IgD-negative memory B cell (primary cell): ENCODE measurements at regions not wholly inside any gene's neighbourhood (a gene's known extent, or its start where the extent isn't known, plus 50 kb on each side); places are given as distances from the start of the nearest gene placed in this dataset.

Experiments used
- H3K27ac Mint-ChIP-seq, 3 donors: one replicate each; pipeline ENCODE4 v1.8.0; 2020 to 2022; ENCODE audit warnings: mild to moderate bottlenecking in 3 of 3, mixed read lengths in 3 of 3, moderate library complexity in 1 of 3
- H3K27me3 Mint-ChIP-seq: one replicate; pipeline ENCODE4 v1.8.0; 2021; ENCODE audit warnings: mixed read lengths
- H3K36me3 Mint-ChIP-seq: one replicate; pipeline ENCODE4 v1.8.0; 2020; ENCODE audit warnings: mild to moderate bottlenecking, mixed read lengths
- H3K4me1 Mint-ChIP-seq, 3 donors: one replicate each; pipeline ENCODE4 v1.8.0; 2020 to 2022; ENCODE audit warnings: mixed read lengths in 3 of 3, mild to moderate bottlenecking in 1 of 3
- H3K4me3 Mint-ChIP-seq, 4 donors: one replicate each; pipeline ENCODE4 v1.8.0; 2020 to 2022; ENCODE audit warnings: mild to moderate bottlenecking in 4 of 4, mixed read lengths in 4 of 4, moderate library complexity in 3 of 4
- H3K9me3 Mint-ChIP-seq, 3 donors: one replicate each; pipeline ENCODE4 v1.8.0; 2020 to 2021; ENCODE audit warnings: mixed read lengths in 3 of 3, mild to moderate bottlenecking in 1 of 3

- Mint-ChIP-seq H3K4me3 (no peak overlapping the region), H3K36me3 (no peaks in the 10 kb centered on the region), H3K27ac (no peak overlapping the region), H3K4me1 (no peaks in the 10 kb centered on the region), H3K27me3 (peaks cover 8% of the 10 kb centered on the region), H3K9me3 (peaks cover 0 to 3% (median 0%) of the 10 kb centered on the region in 3 donors)
Measured at GRCh38 chr2:175872721-175873120, 129.3 kb downstream of the LNPK start.

- no peaks in the 10 kb centered on the region for H3K4me1 Mint-ChIP-seq
- no peak overlapping the region for H3K4me3 Mint-ChIP-seq
- H3K27me3 Mint-ChIP-seq, result peaks cover 8% of the 10 kb centered on the region
- no peaks in the 10 kb centered on the region for H3K36me3 Mint-ChIP-seq
- peaks cover 0 to 3% (median 0%) of the 10 kb centered on the region in 3 donors for H3K9me3 Mint-ChIP-seq
- no peak overlapping the region for H3K27ac Mint-ChIP-seq
Measured at GRCh38 chr2:175872005-175872348, 130.1 kb downstream of the LNPK start.

DNA sequence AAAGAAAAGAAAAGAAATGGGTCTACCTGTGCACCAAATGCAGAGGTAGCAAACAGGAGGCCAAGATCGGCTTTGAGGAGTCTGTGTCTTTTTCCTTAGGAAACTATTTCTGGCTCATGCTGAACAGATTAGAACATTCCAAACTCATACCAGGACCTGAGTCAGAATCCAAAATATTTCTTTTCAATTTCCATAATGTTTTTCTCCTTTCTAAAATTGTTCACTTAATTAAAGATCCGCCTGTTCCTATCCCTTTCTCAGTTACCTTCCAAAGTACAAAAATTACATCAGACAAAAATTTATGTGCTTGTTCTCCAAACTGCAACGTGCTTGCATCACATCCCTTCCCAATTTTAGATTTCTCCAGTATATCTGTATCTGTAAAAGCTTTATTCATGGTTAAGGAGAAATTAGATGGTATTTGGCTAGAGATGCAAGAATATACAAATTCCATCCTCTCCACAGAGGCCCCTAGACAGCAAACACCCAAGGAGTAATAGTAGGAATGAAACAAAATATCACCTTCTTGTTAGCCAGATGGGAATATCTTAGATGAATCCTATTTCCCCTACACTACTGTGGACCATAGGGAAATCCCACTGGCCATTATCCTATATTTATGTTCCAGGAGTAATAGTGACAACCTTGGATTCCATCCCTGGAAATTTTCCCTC is 130.6 kb downstream of the LNPK start:
- Mint-ChIP-seq H3K27ac (no peak overlapping the region), H3K9me3 (peaks cover 0 to 3% (median 0%) of the 10 kb centered on the region in 3 donors), H3K4me3 (no peak overlapping the region), H3K4me1 (no peaks in the 10 kb centered on the region), H3K36me3 (no peaks in the 10 kb centered on the region), H3K27me3 (peaks cover 8% of the 10 kb centered on the region)

DNA sequence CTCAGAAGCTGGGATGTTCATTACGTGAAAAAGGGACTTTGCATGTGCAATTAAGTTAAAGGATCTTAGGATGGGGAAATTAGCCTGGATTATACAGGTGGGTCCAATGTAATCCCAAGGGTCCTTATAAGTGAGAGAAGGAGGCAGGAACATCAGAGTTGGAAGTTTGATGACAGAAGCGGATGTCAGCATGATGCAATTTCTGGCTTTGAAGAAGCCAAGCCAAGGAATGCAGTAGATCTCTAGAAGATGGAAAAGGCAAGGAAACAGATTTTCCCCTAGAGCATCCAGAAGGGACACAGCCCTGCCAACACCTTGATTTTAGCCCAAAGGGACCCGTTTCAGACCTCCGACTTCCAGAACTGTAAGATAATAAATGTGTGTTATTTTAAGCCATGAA is 136.4 kb downstream of the LNPK start:
- H3K9me3 Mint-ChIP-seq, result no peaks in the 10 kb centered on the region
- no peaks in the 10 kb centered on the region for H3K4me1 Mint-ChIP-seq
- H3K27me3 Mint-ChIP-seq, result peaks cover 4% of the 10 kb centered on the region
- H3K27ac Mint-ChIP-seq, result no peak overlapping the region
- no peak overlapping the region for H3K4me3 Mint-ChIP-seq
- no peaks in the 10 kb centered on the region for H3K36me3 Mint-ChIP-seq

DNA sequence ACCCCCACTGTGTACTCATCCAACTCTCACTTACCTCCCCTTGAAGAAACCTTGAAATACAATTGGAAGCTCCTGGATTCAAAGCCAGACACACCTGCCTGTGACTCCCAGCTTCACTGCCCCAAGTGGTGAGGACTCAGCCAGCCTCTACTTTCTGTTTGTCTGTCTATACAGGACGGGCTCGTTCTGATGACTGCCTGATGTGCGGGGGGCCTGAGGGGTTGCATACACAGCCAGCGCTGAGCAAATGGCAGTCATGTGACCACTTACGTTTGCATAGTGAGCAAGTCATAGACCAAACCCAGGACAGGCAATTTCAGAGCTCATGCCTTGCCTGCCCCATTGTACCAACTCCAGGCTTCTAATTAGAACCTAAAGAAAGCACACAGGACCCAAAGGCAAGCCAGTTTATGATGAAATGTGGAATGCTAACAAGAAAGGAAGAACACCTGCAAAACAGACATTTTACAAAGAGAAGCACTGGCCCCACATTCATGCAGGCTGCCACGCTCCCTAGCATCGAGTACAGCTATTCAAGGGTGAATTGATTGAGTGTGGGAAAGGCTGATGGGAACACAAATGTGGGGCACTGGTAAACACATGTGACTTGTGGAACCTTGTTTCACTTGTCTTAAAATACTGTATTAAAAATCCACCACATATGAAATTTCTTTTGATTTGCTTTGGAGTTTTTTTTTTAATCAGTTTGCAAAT is 137.8 kb downstream of the LNPK start:
- H3K27me3 Mint-ChIP-seq, result peaks cover 4% of the 10 kb centered on the region
- H3K4me3 Mint-ChIP-seq, result no peak overlapping the region
- no peaks in the 10 kb centered on the region for H3K36me3 Mint-ChIP-seq
- H3K4me1 Mint-ChIP-seq, result no peaks in the 10 kb centered on the region
- H3K27ac Mint-ChIP-seq, result no peak overlapping the region
- H3K9me3 Mint-ChIP-seq, result no peaks in the 10 kb centered on the region

- H3K27me3 Mint-ChIP-seq, result peaks cover 4% of the 10 kb centered on the region
Measured at GRCh38 chr2:175861958-175862357, 140.1 kb downstream of the LNPK start.

GRCh38 chr2:175855794-175856453 is 146.1 kb downstream of the LNPK start:
- peaks cover 1% of the 10 kb centered on the region for H3K27me3 Mint-ChIP-seq
- H3K36me3 Mint-ChIP-seq, result no peaks in the 10 kb centered on the region
- no peak overlapping the region for H3K4me3 Mint-ChIP-seq

More at GRCh38 chr2:175861958-175862357, 140.1 kb downstream of the LNPK start:
- H3K4me3 Mint-ChIP-seq, result no peak overlapping the region
- no peaks in the 10 kb centered on the region for H3K36me3 Mint-ChIP-seq
- H3K4me1 Mint-ChIP-seq, result no peaks in the 10 kb centered on the region
- H3K27ac Mint-ChIP-seq, result no peak overlapping the region
- H3K9me3 Mint-ChIP-seq, result peaks cover 0 to 3% (median 0%) of the 10 kb centered on the region in 3 donors

DNA sequence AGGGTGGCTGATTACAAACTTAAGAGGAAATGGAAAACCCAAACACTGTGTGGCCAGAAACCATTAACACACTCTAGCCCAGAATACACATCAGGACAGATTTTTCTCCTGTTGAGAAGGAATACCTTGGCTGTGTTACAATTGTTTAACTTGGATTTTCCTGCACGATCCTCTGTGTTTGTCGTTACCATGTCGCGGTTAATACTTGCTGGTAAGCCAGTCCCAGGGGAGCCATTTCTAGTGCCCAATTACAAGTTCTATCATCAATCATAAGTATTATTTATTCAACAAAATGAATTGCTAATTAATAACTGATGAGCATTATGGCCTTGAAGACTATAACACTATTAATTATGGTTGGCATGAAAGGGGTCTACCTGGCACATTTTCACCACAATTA is 146.8 kb downstream of the LNPK start:
- Mint-ChIP-seq H3K4me3 (no peak overlapping the region), H3K27ac (no peak overlapping the region), H3K4me1 (no peaks in the 10 kb centered on the region), H3K27me3 (peaks cover 1% of the 10 kb centered on the region), H3K9me3 (peaks cover 0 to 3% (median 0%) of the 10 kb centered on the region in 3 donors), H3K36me3 (no peaks in the 10 kb centered on the region)

More at GRCh38 chr2:175855794-175856453, 146.1 kb downstream of the LNPK start:
- H3K4me1 Mint-ChIP-seq, result no peaks in the 10 kb centered on the region
- no peak overlapping the region for H3K27ac Mint-ChIP-seq
- H3K9me3 Mint-ChIP-seq, result peaks cover 0 to 3% (median 0%) of the 10 kb centered on the region in 3 donors

DNA sequence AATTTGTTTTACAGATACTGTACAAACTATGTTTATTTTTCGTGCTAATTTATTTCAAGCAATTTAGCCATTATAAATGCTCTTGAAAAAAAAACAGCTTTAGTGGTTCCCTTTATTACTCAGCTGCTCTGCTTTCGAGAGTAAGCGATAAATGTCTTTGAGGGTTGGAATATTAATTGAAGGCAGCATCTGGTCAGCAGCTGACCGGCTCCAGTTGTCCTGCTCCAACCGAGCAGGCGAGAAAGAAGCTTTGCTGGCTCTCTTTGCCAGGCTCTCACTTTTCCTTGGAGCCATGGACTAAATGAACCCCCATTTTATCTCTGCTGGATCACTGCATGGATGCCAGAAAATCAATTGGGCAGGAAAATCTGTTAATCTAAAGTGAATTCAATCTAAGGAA is 147.4 kb downstream of the LNPK start:
- Mint-ChIP-seq H3K27me3 (peaks cover 1% of the 10 kb centered on the region), H3K4me1 (no peaks in the 10 kb centered on the region), H3K4me3 (no peak overlapping the region), H3K9me3 (peaks cover 0 to 3% (median 0%) of the 10 kb centered on the region in 3 donors), H3K27ac (no peak overlapping the region), H3K36me3 (no peaks in the 10 kb centered on the region)

DNA sequence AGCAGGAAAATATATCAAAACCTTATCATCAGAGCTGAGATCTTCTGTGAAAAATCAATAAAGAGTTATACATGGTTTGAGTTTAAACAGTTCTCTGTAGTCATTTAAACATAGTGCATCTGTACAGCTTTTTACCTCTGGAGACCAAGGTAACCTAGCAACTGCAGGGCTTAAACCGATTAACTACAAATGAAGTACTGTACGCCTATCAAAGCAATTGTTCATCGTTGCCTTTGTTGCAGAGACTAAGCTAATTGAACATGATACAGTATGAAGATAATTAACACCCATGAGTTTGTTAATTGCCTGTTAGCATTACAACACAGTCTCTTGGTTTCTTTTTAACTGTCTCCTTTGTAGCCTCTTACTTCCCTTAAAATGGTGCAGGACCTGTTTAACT is 147.9 kb downstream of the LNPK start:
- Mint-ChIP-seq H3K4me1 (no peaks in the 10 kb centered on the region), H3K27ac (no peak overlapping the region), H3K27me3 (peaks cover 1% of the 10 kb centered on the region), H3K4me3 (no peak overlapping the region), H3K36me3 (no peaks in the 10 kb centered on the region), H3K9me3 (peaks cover 0 to 3% (median 0%) of the 10 kb centered on the region in 3 donors)

DNA sequence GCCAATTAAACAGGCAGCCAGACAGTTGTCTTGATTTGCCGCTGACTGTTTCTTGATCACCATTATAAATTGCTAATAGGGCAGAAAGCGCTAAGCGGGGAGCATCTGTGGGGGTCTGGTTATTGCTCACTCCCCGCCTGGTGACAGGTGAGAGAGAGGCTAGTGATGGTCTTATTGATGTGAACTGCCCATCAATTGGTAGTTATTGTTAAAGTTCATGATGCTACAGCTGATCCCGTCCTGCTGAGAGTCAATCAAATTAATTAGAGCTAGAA is 148.5 kb downstream of the LNPK start:
- no peak overlapping the region for H3K27ac Mint-ChIP-seq
- H3K4me1 Mint-ChIP-seq, result no peaks in the 10 kb centered on the region
- peaks cover 0 to 3% (median 0%) of the 10 kb centered on the region in 3 donors for H3K9me3 Mint-ChIP-seq
- H3K36me3 Mint-ChIP-seq, result no peaks in the 10 kb centered on the region
- peaks cover 1% of the 10 kb centered on the region for H3K27me3 Mint-ChIP-seq
- H3K4me3 Mint-ChIP-seq, result no peak overlapping the region

DNA sequence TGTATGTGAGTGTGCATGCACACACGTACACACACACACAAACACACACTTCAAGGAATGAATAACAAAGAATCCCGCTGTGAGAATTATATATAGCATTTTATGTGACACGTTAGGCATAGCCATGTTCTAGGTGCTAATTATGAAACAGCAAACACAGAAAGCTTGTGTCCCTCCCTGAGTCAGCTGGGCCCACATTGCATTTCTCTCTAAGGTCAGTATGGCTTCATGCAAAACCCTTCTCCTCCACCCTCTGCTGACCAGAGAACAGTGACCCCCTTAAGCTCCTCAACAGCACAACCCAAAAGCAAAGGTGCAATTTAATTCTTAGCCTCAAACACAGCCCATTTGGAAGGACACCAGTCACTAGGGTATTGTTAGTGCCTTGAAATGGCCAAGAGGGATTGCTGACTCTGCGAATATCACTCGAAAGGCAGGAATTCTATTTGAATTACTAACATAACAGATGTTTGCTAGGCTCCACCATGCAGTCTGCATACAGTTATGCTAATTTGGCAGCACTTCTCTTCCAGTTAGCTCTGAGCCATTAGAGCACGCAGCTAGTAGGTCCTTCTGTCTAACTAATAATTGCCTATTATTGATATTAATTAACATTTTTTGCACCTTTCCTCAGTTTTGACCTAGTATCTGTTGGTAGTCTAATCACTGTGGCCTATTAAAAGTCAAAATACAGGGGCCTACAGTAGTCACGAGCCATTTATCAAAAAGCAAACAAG is 149.0 kb downstream of the LNPK start:
- H3K9me3 Mint-ChIP-seq, result peaks cover 0 to 3% (median 2%) of the 10 kb centered on the region in 3 donors

GRCh38 chr2:175847128-175847527 is 154.9 kb downstream of the LNPK start:
- Mint-ChIP-seq H3K4me3 (no peak overlapping the region), H3K27ac (no peak overlapping the region), H3K27me3 (no peaks in the 10 kb centered on the region), H3K9me3 (peaks cover 0 to 3% (median 3%) of the 10 kb centered on the region in 3 donors), H3K4me1 (no peaks in the 10 kb centered on the region), H3K36me3 (no peaks in the 10 kb centered on the region)

More for the DNA sequence above, 149.0 kb downstream of the LNPK start:
- H3K4me3 Mint-ChIP-seq, result no peak overlapping the region
- no peak overlapping the region for H3K27ac Mint-ChIP-seq
- peaks cover 1% of the 10 kb centered on the region for H3K27me3 Mint-ChIP-seq
- H3K4me1 Mint-ChIP-seq, result no peaks in the 10 kb centered on the region
- no peaks in the 10 kb centered on the region for H3K36me3 Mint-ChIP-seq

- H3K27ac Mint-ChIP-seq, result no peak overlapping the region
- H3K4me3 Mint-ChIP-seq, result no peak overlapping the region
- peaks cover 2% of the 10 kb centered on the region for H3K27me3 Mint-ChIP-seq
- H3K9me3 Mint-ChIP-seq, result peaks cover 3 to 7% (median 5%) of the 10 kb centered on the region in 3 donors
- no peaks in the 10 kb centered on the region for H3K36me3 Mint-ChIP-seq
- no peaks in the 10 kb centered on the region for H3K4me1 Mint-ChIP-seq
Measured at GRCh38 chr2:175844169-175844568, 157.9 kb downstream of the LNPK start.

DNA sequence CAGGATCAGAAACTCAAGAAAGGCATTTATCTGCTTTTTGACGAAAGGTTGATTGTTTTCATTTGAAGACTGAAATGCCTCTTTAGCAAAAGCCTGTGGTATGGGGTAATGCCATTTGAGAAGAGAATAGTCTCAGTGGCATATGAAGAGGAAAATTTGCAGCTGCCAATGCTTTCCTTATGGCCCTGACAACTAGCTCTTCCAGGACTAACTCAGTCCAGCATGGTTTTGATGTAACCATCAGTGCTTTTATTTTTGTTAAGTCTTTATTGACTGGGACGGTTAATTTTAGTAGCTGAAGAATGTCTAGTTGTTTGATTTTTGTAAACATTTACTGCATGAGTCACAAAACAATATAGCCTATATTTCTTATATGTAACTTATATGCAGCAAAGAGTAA is 158.4 kb downstream of the LNPK start:
- Mint-ChIP-seq H3K36me3 (no peaks in the 10 kb centered on the region), H3K27me3 (peaks cover 2% of the 10 kb centered on the region), H3K4me1 (no peaks in the 10 kb centered on the region), H3K9me3 (peaks cover 3 to 8% (median 5%) of the 10 kb centered on the region in 3 donors), H3K4me3 (no peak overlapping the region), H3K27ac (no peak overlapping the region)
